CD4-positive, CD25-positive, alpha-beta regulatory T cell (primary cell): ENCODE measurements at regions not wholly inside any gene's neighbourhood (a gene's known extent, or its start where the extent isn't known, plus 50 kb on each side); places are given as distances from the start of the nearest gene placed in this dataset.

Source experiments
- ATAC-seq, 2 donors: fragments of 150-1000 bp; cut with Tn5 transposase; one replicate each; pipeline ENCODE4 v1.10.0; 2021; ENCODE audit warnings: low read depth in 2 of 2, moderate number of reproducible peaks in 2 of 2, moderate library complexity in 1 of 2
- DNase-seq, 3 donors: peaks; one replicate each; pipeline versions ENCODE4 v3.0.0 to v3.0.0-alpha.2; 2012 to 2022; ENCODE audit warnings: mixed read lengths in 1 of 3
- H3K27ac ChIP-seq: one replicate; pipeline ENCODE4 v1.7.0; 2013; ENCODE audit warnings: mild to moderate bottlenecking, low read length; ENCODE audit not compliant: insufficient read depth, poor library complexity, severe bottlenecking
- H3K27me3 ChIP-seq: one replicate; pipeline ENCODE4 v1.7.0; 2013; ENCODE audit warnings: low read length; ENCODE audit not compliant: control insufficient read depth, insufficient read depth
- H3K36me3 ChIP-seq: one replicate; pipeline ENCODE4 v1.7.0; 2013; ENCODE audit warnings: mild to moderate bottlenecking, low read length, moderate library complexity; ENCODE audit not compliant: control insufficient read depth, insufficient read depth
- H3K4me1 ChIP-seq: 2 replicates; pipeline ENCODE4 v1.7.0; 2013; ENCODE audit warnings: mild to moderate bottlenecking, low read length; ENCODE audit not compliant: insufficient read depth, control insufficient read depth, poor library complexity, severe bottlenecking
- H3K4me3 ChIP-seq: one replicate; pipeline ENCODE4 v1.7.0; 2013; ENCODE audit warnings: low read depth, mild to moderate bottlenecking, low read length, moderate library complexity
- H3K9me3 ChIP-seq, 2 experiments: 1 replicate in 1 of 2; 2 replicates in 1 of 2; pipeline ENCODE4 v1.7.0; 2013; ENCODE audit warnings: low read length in 2 of 2, mild to moderate bottlenecking in 1 of 2, moderate library complexity in 1 of 2; ENCODE audit not compliant: control insufficient read depth in 2 of 2
- H3K27ac Mint-ChIP-seq, 3 donors: one replicate each; pipeline ENCODE4 v1.8.0; 2020 to 2022; ENCODE audit warnings: mild to moderate bottlenecking in 3 of 3, mixed read lengths in 3 of 3, moderate library complexity in 2 of 3
- H3K27me3 Mint-ChIP-seq: one replicate; pipeline ENCODE4 v1.8.0; 2022; ENCODE audit warnings: mild to moderate bottlenecking, mixed read lengths
- H3K36me3 Mint-ChIP-seq: one replicate; pipeline ENCODE4 v1.8.0; 2020; ENCODE audit warnings: mixed read lengths
- H3K4me1 Mint-ChIP-seq, 4 donors: one replicate each; pipeline ENCODE4 v1.8.0; 2020 to 2022; ENCODE audit warnings: mixed read lengths in 4 of 4, mild to moderate bottlenecking in 1 of 4
- H3K4me3 Mint-ChIP-seq, 4 donors: one replicate each; pipeline ENCODE4 v1.8.0; 2020 to 2022; ENCODE audit warnings: mild to moderate bottlenecking in 4 of 4, mixed read lengths in 4 of 4, moderate library complexity in 3 of 4
- H3K9me3 Mint-ChIP-seq, 7 donors: one replicate each; pipeline ENCODE4 v1.8.0; 2020 to 2022; ENCODE audit warnings: mixed read lengths in 7 of 7, mild to moderate bottlenecking in 3 of 7, moderate library complexity in 2 of 7

DNA sequence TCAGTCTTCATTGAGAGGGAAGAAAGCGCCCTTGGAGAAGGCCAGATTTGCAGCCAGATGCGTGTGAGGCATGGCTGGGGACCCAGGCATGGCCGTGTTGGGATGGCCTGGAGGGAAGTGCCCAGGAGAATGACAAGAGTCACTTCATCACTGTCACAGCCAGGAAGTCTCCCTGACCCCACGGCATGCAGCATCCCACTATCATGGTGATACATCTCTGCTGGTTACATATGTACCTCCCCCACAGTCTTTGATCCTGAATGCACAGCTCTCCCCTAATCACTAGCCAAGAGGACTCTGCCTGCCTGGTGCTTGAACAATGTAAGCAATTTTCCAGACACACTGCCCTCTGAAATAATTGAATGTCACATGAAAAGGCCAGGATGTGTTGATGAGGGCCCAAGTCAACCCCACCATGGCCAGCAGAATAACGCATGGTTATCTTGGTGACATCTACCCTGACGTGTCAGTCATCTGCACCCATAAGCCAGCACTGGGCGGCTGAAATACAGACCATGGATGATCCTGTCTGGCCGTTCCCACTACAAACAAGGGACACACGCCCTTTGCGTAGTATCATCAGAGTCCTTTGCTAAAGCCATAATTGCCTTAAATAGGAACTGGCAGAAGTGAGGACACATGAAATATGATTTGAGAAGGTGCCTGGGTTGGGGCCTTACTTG is 149.7 kb upstream of the SPACA7 start:
- Histone ChIP-seq H3K36me3 (no peaks in the 10 kb centered on the region), H3K4me1 (no peaks in the 10 kb centered on the region), H3K4me3 (no peak overlapping the region), H3K27ac (no peak overlapping the region), H3K27me3 (no peaks in the 10 kb centered on the region), H3K9me3 (no peaks in the 10 kb centered on the region)
- H3K27me3 Mint-ChIP-seq = no peaks in the 10 kb centered on the region
- H3K4me3 Mint-ChIP-seq = no peak overlapping the region
- H3K4me1 Mint-ChIP-seq = no peaks in the 10 kb centered on the region
- H3K27ac Mint-ChIP-seq = no peak overlapping the region
- DNase-seq (no peak), ATAC-seq (no peak)
- no peaks in the 10 kb centered on the region for H3K36me3 Mint-ChIP-seq
- peaks cover 0 to 3% (median 0%) of the 10 kb centered on the region in 7 donors for H3K9me3 Mint-ChIP-seq

DNA sequence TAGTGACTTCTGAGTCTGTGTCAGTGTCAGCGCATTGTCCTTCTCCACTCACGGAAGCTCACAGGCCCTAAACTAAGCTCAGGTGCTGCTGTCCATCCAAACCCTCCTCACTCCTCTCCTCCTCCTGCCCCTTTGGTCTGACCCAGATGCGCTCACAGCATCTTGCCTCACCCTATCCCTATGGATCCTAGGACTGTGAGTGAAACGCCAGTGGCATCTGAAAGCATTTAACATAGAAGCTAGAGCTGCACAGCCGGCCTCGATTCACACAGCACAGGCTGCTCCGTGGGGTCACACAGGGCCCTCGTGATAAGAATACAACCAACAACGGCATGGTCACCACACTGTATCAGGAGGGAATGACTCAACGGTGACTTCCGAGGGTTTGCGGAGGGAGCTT is 149.1 kb upstream of the SPACA7 start:
- Mint-ChIP-seq H3K36me3 (no peaks in the 10 kb centered on the region), H3K27ac (no peak overlapping the region), H3K4me1 (no peaks in the 10 kb centered on the region), H3K9me3 (peaks cover 0 to 3% (median 0%) of the 10 kb centered on the region in 7 donors), H3K4me3 (no peak overlapping the region), H3K27me3 (no peaks in the 10 kb centered on the region)
- no peaks in the 10 kb centered on the region for H3K9me3 ChIP-seq
- H3K36me3 ChIP-seq = no peaks in the 10 kb centered on the region
- no peaks in the 10 kb centered on the region for H3K4me1 ChIP-seq
- H3K27ac ChIP-seq = no peak overlapping the region
- H3K4me3 ChIP-seq = no peak overlapping the region
- ATAC-seq (no peak), DNase-seq (no peak)
- H3K27me3 ChIP-seq = no peaks in the 10 kb centered on the region

DNA sequence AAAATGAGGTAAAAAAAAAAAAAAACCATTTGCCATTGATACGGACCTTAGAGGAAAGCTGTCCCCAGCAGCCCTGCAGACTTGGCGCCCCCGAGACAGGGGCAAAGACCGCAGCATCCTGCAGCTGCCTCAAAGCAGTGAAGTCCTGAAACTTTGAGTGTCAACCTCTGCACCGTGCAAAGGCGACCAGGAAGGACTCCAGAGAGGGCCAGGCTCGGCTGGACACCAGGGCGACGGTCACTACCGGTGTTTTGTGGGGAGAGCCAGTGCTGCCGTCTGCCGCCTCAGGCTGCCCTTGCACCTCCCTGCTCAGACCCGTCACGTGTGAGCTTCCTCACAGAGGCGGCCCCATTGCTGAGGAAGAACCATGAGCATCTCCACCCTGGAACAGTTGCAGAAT is 146.7 kb upstream of the SPACA7 start:
- H3K27me3 Mint-ChIP-seq = no peaks in the 10 kb centered on the region
- H3K9me3 Mint-ChIP-seq = peaks cover 0 to 3% (median 0%) of the 10 kb centered on the region in 7 donors
- ATAC-seq (no peak), DNase-seq (no peak)
- H3K4me3 Mint-ChIP-seq = no peak overlapping the region
- Histone ChIP-seq H3K4me3 (no peak overlapping the region), H3K27me3 (no peaks in the 10 kb centered on the region), H3K4me1 (no peaks in the 10 kb centered on the region), H3K27ac (no peak overlapping the region), H3K9me3 (no peaks in the 10 kb centered on the region), H3K36me3 (no peaks in the 10 kb centered on the region)
- H3K4me1 Mint-ChIP-seq = no peaks in the 10 kb centered on the region
- no peak overlapping the region for H3K27ac Mint-ChIP-seq
- H3K36me3 Mint-ChIP-seq = no peaks in the 10 kb centered on the region

- Mint-ChIP-seq H3K4me1 (no peaks in the 10 kb centered on the region), H3K9me3 (peaks cover 0 to 3% (median 0%) of the 10 kb centered on the region in 7 donors), H3K4me3 (no peak overlapping the region), H3K27ac (no peak overlapping the region), H3K27me3 (no peaks in the 10 kb centered on the region), H3K36me3 (no peaks in the 10 kb centered on the region)
- Histone ChIP-seq H3K36me3 (no peaks in the 10 kb centered on the region), H3K4me3 (no peak overlapping the region), H3K27ac (no peak overlapping the region), H3K4me1 (no peaks in the 10 kb centered on the region), H3K27me3 (no peaks in the 10 kb centered on the region), H3K9me3 (no peaks in the 10 kb centered on the region)
- no peak for DNase-seq
- no peak for ATAC-seq
Observed at GRCh38 chr13:112229992-112230872, 145.9 kb upstream of the SPACA7 start.

DNA sequence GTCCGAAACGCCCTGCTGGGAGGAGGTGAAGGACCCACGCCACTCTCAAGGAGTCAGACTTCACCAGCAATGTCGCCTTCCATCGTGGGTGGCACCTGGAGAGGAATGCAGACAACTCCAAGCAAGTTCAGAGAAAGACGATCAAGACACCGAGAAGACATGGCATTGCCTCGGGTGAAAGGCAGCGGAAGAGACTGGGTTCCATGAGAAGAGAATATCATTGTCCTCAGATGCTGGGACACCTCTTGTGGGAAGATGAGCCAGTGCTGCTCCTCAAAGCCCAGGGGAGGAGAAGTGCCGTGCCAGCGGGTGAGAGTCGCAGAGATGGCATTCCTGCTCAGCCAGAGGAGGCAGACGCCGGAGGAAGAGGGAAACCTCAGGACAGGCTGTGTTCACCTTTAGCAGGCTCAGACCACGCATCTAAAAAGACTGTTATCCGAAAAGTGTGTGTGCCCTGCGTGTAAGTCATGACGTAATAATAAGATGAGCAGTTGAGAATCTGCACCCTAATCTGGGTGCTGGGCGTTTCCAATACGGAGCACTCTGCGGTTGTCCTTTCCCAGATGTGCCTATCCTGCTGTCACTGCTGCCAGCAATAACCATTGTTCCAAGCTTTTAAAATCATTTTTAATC is 144.6 kb upstream of the SPACA7 start:
- H3K4me1 ChIP-seq = no peaks in the 10 kb centered on the region
- no peak overlapping the region for H3K27ac ChIP-seq
- no peaks in the 10 kb centered on the region for H3K27me3 Mint-ChIP-seq
- no peak overlapping the region for H3K4me3 ChIP-seq
- H3K4me1 Mint-ChIP-seq = no peaks in the 10 kb centered on the region
- no peaks in the 10 kb centered on the region for H3K36me3 Mint-ChIP-seq
- H3K27ac Mint-ChIP-seq = no peak overlapping the region
- H3K9me3 ChIP-seq = no peaks in the 10 kb centered on the region
- peaks cover 0 to 4% (median 0%) of the 10 kb centered on the region in 7 donors for H3K9me3 Mint-ChIP-seq
- DNase-seq = no peak
- H3K27me3 ChIP-seq = no peaks in the 10 kb centered on the region
- H3K36me3 ChIP-seq = no peaks in the 10 kb centered on the region
- H3K4me3 Mint-ChIP-seq = no peak overlapping the region
- no peak for ATAC-seq

DNA sequence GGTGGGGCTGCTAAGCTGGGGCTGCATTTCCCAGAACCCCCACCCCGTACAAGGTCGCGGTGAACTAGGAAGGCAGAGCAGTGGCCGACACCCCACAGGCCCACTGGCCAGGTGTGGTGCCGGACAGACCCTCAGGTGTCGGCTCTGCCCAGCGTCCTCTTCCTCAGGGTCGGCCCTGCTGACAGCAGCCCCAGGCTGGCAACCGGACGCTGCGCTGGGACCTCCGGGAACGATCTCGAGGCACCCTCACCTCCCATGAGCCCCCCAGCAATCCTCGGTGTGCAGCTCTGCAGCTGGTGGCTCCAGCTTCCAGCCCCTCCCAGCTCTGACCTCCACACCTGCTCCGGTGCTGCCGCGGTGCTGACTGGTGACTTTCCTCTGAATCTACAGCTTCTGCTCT is 142.9 kb upstream of the SPACA7 start:
- peaks cover 0 to 4% (median 0%) of the 10 kb centered on the region in 7 donors for H3K9me3 Mint-ChIP-seq
- DNase-seq (no peak), ATAC-seq (no peak)
- H3K36me3 ChIP-seq = no peaks in the 10 kb centered on the region
- no peaks in the 10 kb centered on the region for H3K4me1 Mint-ChIP-seq
- no peak overlapping the region for H3K4me3 ChIP-seq
- no peaks in the 10 kb centered on the region for H3K27me3 Mint-ChIP-seq
- H3K27ac Mint-ChIP-seq = no peak overlapping the region
- no peaks in the 10 kb centered on the region for H3K4me1 ChIP-seq
- no peak overlapping the region for H3K4me3 Mint-ChIP-seq
- no peaks in the 10 kb centered on the region for H3K27me3 ChIP-seq
- H3K27ac ChIP-seq = no peak overlapping the region
- H3K36me3 Mint-ChIP-seq = no peaks in the 10 kb centered on the region
- H3K9me3 ChIP-seq = no peaks in the 10 kb centered on the region

DNA sequence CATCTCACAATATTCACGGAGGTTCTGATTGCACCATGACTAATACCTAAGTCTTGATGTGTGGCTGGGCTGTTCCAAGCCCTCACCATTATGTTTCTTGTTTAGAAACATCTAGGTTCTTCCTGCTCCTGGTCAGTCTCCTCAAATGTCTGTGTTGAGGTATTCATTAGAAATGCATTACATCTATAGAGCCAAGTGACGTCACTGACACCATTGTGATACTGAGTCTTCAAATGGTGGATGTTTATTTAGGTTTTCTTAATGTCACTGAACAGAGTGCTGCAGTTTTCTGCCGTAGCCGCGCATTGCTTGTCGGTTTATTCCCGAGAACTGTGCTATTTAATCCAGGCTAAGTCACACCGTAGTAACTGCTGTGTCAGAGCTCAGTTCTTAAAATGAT is 142.4 kb upstream of the SPACA7 start:
- no peaks in the 10 kb centered on the region for H3K4me1 Mint-ChIP-seq
- Histone ChIP-seq H3K4me3 (no peak overlapping the region), H3K4me1 (no peaks in the 10 kb centered on the region), H3K36me3 (no peaks in the 10 kb centered on the region), H3K27me3 (no peaks in the 10 kb centered on the region), H3K27ac (no peak overlapping the region), H3K9me3 (no peaks in the 10 kb centered on the region)
- no peak overlapping the region for H3K27ac Mint-ChIP-seq
- H3K36me3 Mint-ChIP-seq = no peaks in the 10 kb centered on the region
- H3K27me3 Mint-ChIP-seq = no peaks in the 10 kb centered on the region
- no peak overlapping the region for H3K4me3 Mint-ChIP-seq
- H3K9me3 Mint-ChIP-seq = peaks cover 0 to 4% (median 0%) of the 10 kb centered on the region in 7 donors
- ATAC-seq (no peak), DNase-seq (no peak)
